Left lung (tissue), 4 donors: ENCODE measurements at regions not wholly inside any gene's neighbourhood (a gene's known extent, or its start where the extent isn't known, plus 50 kb on each side); places are given as distances from the start of the nearest gene placed in this dataset.

ENCODE experiments used
- ATAC-seq: fragments of 200-7000 bp; cut with Tn5 transposase; one replicate; pipeline ENCODE4 v1.9.1; 2020; ENCODE audit warnings: moderate library complexity
- DNase-seq, 4 donors: peaks; one replicate each; pipeline ENCODE4 v3.0.0-alpha.2; 2013 to 2020
- H3K27ac ChIP-seq, 2 donors: fragments of 200-600 bp; sonication (generic) in 1 of 2; one replicate each; pipeline versions ENCODE4 v1.5.0 to v1.8.0; 2020 to 2021
- H3K27me3 ChIP-seq, 2 donors: fragments of 200-600 bp; sonication (generic) in 1 of 2; one replicate each; pipeline versions ENCODE4 v1.5.0 to v1.8.0; 2020 to 2021
- H3K36me3 ChIP-seq, 2 donors: fragments of 200-600 bp; sonication (generic) in 1 of 2; one replicate each; pipeline versions ENCODE4 v1.5.0 to v1.8.0; 2020 to 2021
- H3K4me1 ChIP-seq, 2 donors: fragments of 200-600 bp; one replicate each; pipeline ENCODE4 v1.8.0; 2021
- H3K4me3 ChIP-seq, 2 donors: fragments of 200-600 bp; sonication (generic) in 1 of 2; one replicate each; pipeline versions ENCODE4 v1.5.0 to v1.8.0; 2020 to 2021; ENCODE audit warnings: mild to moderate bottlenecking in 1 of 2
- H3K9me3 ChIP-seq, 2 donors: fragments of 200-600 bp; sonication (generic) in 1 of 2; one replicate each; pipeline versions ENCODE4 v1.5.0 to v1.8.0; 2020 to 2021
- CTCF ChIP-seq, 2 donors: fragments of 200-600 bp; sonication (generic) in 1 of 2; IDR thresholded peaks; one replicate each; pipeline versions ENCODE4 v1.5.0 to v1.8.0; 2021; ENCODE audit warnings: antibody characterized with exemption in 2 of 2
- intact Hi-C, 2 donors: fragments of 100-400 bp; cut with DNase I; formaldehyde crosslinking; loops; one replicate each; pipeline versions ENCODE4 v1.11.2 to v1.14.2; 2022
- donor health status: DM: no; HTN: yes; CAD: no.
- donor health status: DM: no; HTN: no; CAD: no.

DNA sequence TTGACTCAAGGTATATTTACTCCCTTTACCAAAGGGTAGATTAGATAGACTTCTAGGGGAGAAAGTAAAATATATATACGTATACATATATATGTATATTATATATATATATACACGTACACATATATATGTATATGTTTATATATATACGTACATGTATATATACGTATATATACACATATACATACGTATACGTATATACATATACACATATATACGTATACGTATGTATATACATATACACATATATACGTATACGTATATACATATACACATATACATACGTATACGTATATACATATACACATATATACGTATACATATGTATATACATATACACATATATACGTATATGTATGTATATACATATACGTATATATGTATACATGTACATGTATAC is 430.5 kb upstream of the ANO3 start:
- intact Hi-C loops, result no loop called here

GRCh38 chr11:25902476-25902875 is 429.5 kb upstream of the ANO3 start:
- no peak for ATAC-seq
- no peak overlapping the region for H3K27ac ChIP-seq
- no peaks in the 10 kb centered on the region for H3K36me3 ChIP-seq
- intact Hi-C loops, result no loop called here
- DNase-seq, result no peak
- no peaks in the 10 kb centered on the region for H3K27me3 ChIP-seq
- no peak for TF ChIP-seq CTCF (IDR thresholded peaks at IDR 0.05)
- no peak overlapping the region for H3K4me3 ChIP-seq
- H3K4me1 ChIP-seq, result no peaks in the 10 kb centered on the region
- H3K9me3 ChIP-seq, result no peaks in the 10 kb centered on the region

More for the DNA sequence above, 430.5 kb upstream of the ANO3 start:
- H3K4me1 ChIP-seq, result no peaks in the 10 kb centered on the region
- no peaks in the 10 kb centered on the region for H3K9me3 ChIP-seq
- DNase-seq (no peak), ATAC-seq (no peak)
- no peak overlapping the region for H3K27ac ChIP-seq
- no peak for TF ChIP-seq CTCF (IDR thresholded peaks at IDR 0.05)
- H3K36me3 ChIP-seq, result no peaks in the 10 kb centered on the region
- no peaks in the 10 kb centered on the region for H3K27me3 ChIP-seq
- H3K4me3 ChIP-seq, result no peak overlapping the region

GRCh38 chr11:25908726-25909125 is 423.2 kb upstream of the ANO3 start:
- intact Hi-C loops, result no loop called here
- Histone ChIP-seq H3K36me3 (no peaks in the 10 kb centered on the region), H3K9me3 (no peaks in the 10 kb centered on the region), H3K4me1 (no peaks in the 10 kb centered on the region), H3K27me3 (no peaks in the 10 kb centered on the region), H3K27ac (no peak overlapping the region), H3K4me3 (no peak overlapping the region)
- DNase-seq, result no peak
- no peak for TF ChIP-seq CTCF (IDR thresholded peaks at IDR 0.05)
- no peak for ATAC-seq

DNA sequence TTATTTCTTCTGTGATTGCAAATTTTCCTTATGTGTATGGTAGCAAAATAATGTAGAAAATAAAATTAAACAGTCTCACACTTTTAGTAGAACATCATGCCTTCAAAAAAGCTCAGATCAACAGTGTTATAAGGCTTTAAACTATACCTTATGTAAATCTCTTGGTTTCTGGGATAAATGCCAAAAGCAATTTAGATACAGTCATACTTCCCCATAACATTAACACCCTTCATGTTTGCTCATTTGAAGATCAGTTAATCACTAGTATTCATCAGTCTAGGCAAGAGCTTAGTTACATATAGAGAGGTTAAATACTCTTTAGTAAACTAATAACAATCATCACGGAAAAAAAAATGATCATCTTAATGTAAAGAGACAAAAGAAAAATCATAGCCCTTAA is 421.8 kb upstream of the ANO3 start:
- no peak overlapping the region for H3K27ac ChIP-seq
- H3K9me3 ChIP-seq, result peaks cover 0 to 6% of the 10 kb centered on the region in 2 donors
- ATAC-seq, result no peak
- H3K27me3 ChIP-seq, result no peaks in the 10 kb centered on the region
- DNase-seq, result no peak
- H3K4me3 ChIP-seq, result no peak overlapping the region
- intact Hi-C loops, result no loop called here
- H3K4me1 ChIP-seq, result no peaks in the 10 kb centered on the region
- no peaks in the 10 kb centered on the region for H3K36me3 ChIP-seq
- no peak for TF ChIP-seq CTCF (IDR thresholded peaks at IDR 0.05)

- intact Hi-C loops, result no loop called here
- TF ChIP-seq CTCF (IDR thresholded peaks at IDR 0.05), result no peak
- no peaks in the 10 kb centered on the region for H3K27me3 ChIP-seq
- DNase-seq (peak in 2 of 4 donors; percentile 36 to 71), ATAC-seq (no peak)
- no peaks in the 10 kb centered on the region for H3K36me3 ChIP-seq
- no peak overlapping the region for H3K27ac ChIP-seq
- peaks cover 0 to 9% of the 10 kb centered on the region in 2 donors for H3K9me3 ChIP-seq
- no peak overlapping the region for H3K4me3 ChIP-seq
- no peaks in the 10 kb centered on the region for H3K4me1 ChIP-seq
Observed at GRCh38 chr11:25920356-25920755, 411.6 kb upstream of the ANO3 start.
